Keratinocyte (primary cell): ENCODE measurements at regions not wholly inside any gene's neighbourhood (a gene's known extent, or its start where the extent isn't known, plus 50 kb on each side); places are given as distances from the start of the nearest gene placed in this dataset.

Source experiments
- DNase-seq: peaks from one replicate; pipeline ENCODE4 v3.0.0-alpha.2; 2011; ENCODE audit warnings: low read depth, missing footprints, low spot score
- FAIRE-seq: peaks from 2 replicates; lab custom pipeline; 2011; peaks lifted over from hg19 to GRCh38; lab: Jason Lieb, UNC
- H2AFZ ChIP-seq: 2 replicates; pipeline ENCODE4 v1.6.0; 2012; ENCODE audit warnings: low read length, control low read depth, inconsistent platforms; ENCODE audit not compliant: control insufficient read depth
- H3K27ac ChIP-seq: 2 replicates; pipeline ENCODE4 v1.5.1; 2011; ENCODE audit warnings: low read length; ENCODE audit not compliant: control insufficient read depth, insufficient read depth
- H3K27me3 ChIP-seq: 3 replicates; pipeline ENCODE4 v1.6.0; 2011; ENCODE audit warnings: low read length; ENCODE audit not compliant: control insufficient read depth, insufficient read depth; ENCODE audit errors: extremely low read depth
- H3K36me3 ChIP-seq, 2 experiments: 2 replicates in 1 of 2; 3 replicates in 1 of 2; pipeline ENCODE4 v1.5.1; 2011; ENCODE audit warnings: low read length in 2 of 2, mild to moderate bottlenecking in 1 of 2; ENCODE audit not compliant: control insufficient read depth in 2 of 2, insufficient read depth in 2 of 2; ENCODE audit errors: extremely low read depth in 1 of 2
- H3K4me1 ChIP-seq: 3 replicates; pipeline ENCODE4 v1.5.1; 2011; ENCODE audit warnings: low read length; ENCODE audit not compliant: control insufficient read depth, insufficient read depth; ENCODE audit errors: extremely low read depth
- H3K4me2 ChIP-seq: 3 replicates; pipeline ENCODE4 v1.6.0; 2011; ENCODE audit warnings: low read depth, low read length; ENCODE audit not compliant: control insufficient read depth, insufficient read depth; ENCODE audit errors: extremely low read depth
- H3K4me3 ChIP-seq, 3 experiments: fragments of 200-600 bp in 1 of 3; sonication (generic) in 1 of 3; 2 replicates in 2 of 3; 3 replicates in 1 of 3; pipeline ENCODE4 v1.5.1; 2011 to 2016; ENCODE audit warnings: low read length in 3 of 3, mild to moderate bottlenecking in 3 of 3, control low read depth in 2 of 3, inconsistent platforms in 1 of 3, low read depth in 1 of 3, mixed read lengths in 1 of 3, mixed run types in 1 of 3, moderate library complexity in 1 of 3; ENCODE audit not compliant: control insufficient read depth in 2 of 3, insufficient read depth in 2 of 3; ENCODE audit errors: extremely low read depth in 1 of 3
- H3K79me2 ChIP-seq: 2 replicates; pipeline ENCODE4 v1.6.0; 2012; ENCODE audit warnings: low read length; ENCODE audit not compliant: control insufficient read depth, insufficient read depth
- H3K9ac ChIP-seq: 3 replicates; pipeline ENCODE4 v1.6.0; 2011; ENCODE audit warnings: low read length; ENCODE audit not compliant: control insufficient read depth, insufficient read depth; ENCODE audit errors: extremely low read depth
- H3K9me1 ChIP-seq: 3 replicates; pipeline ENCODE4 v1.6.0; 2011; ENCODE audit warnings: low read length; ENCODE audit not compliant: control insufficient read depth, insufficient read depth; ENCODE audit errors: extremely low read depth
- H3K9me3 ChIP-seq: 2 replicates; pipeline ENCODE4 v1.5.1; 2012; ENCODE audit warnings: low read depth, low read length; ENCODE audit not compliant: control insufficient read depth
- H4K20me1 ChIP-seq: 3 replicates; pipeline ENCODE4 v1.6.0; 2011; ENCODE audit warnings: low read length; ENCODE audit not compliant: control insufficient read depth, insufficient read depth; ENCODE audit errors: extremely low read depth
- CTCF ChIP-seq, 3 experiments: IDR thresholded peaks in 1 of 3; conservative IDR thresholded peaks in 1 of 3; optimal IDR thresholded peaks in 1 of 3; 2 replicates in 2 of 3; 3 replicates in 1 of 3; pipeline versions ENCODE3 to v1.5.1; 2011; ENCODE audit warnings: low read length in 3 of 3, mild to moderate bottlenecking in 3 of 3, moderate library complexity in 2 of 3, control low read depth in 1 of 3, inconsistent platforms in 1 of 3; ENCODE audit not compliant: insufficient read depth in 2 of 3; ENCODE audit errors: extremely low read depth in 1 of 3
- EZH2 ChIP-seq: IDR thresholded peaks from one replicate; pipeline ENCODE4 v1.6.1; 2012; ENCODE audit warnings: inconsistent platforms, mild to moderate bottlenecking, low read length, moderate library complexity
- dilution Hi-C: fragments of 300-500 bp; cut with MboI; formaldehyde crosslinking; loops from one replicate; pipeline ENCODE4 v1.7.0; 2020; ENCODE audit warnings: low sequenced_read_pairs; ENCODE audit not compliant: extremely low pct_ligation_motif_present

- no peak for FAIRE-seq
- dilution Hi-C loops = no loop called here
Measured at GRCh38 chrX:137667776-137668175, 101.8 kb downstream of the ZIC3 start.

GRCh38 chrX:137684591-137684990 is 118.7 kb downstream of the ZIC3 start:
- Histone ChIP-seq H3K27me3 (no peaks in the 10 kb centered on the region), H2AFZ (no peak overlapping the region), H3K9me1 (no peaks in the 10 kb centered on the region), H3K9ac (no peak overlapping the region), H3K27ac (no peak overlapping the region), H3K4me1 (no peaks in the 10 kb centered on the region), H4K20me1 (no peaks in the 10 kb centered on the region), H3K36me3 (no peaks in the 10 kb centered on the region), H3K79me2 (no peaks in the 10 kb centered on the region), H3K4me2 (no peak overlapping the region), H3K4me3 (no peak overlapping the region), H3K9me3 (no peaks in the 10 kb centered on the region)
- FAIRE-seq (no peak), DNase-seq (no peak)
- dilution Hi-C loops = no loop called here
- TF ChIP-seq EZH2 (no peak), CTCF (optimal IDR thresholded peaks at IDR 0.05 in 1 of 3, IDR thresholded peaks at IDR 0.05 in 1 of 3, conservative IDR thresholded peaks at IDR 0.05 in 1 of 3; ENCODE audit: extremely low read depth in 1 of 3, insufficient read depth in 2 of 3, low read length in 3 of 3) (no peak)

More at GRCh38 chrX:137667776-137668175, 101.8 kb downstream of the ZIC3 start:
- no peaks in the 10 kb centered on the region for H3K9me3 ChIP-seq
- no peaks in the 10 kb centered on the region for H3K9me1 ChIP-seq
- no peak overlapping the region for H3K9ac ChIP-seq
- no peak overlapping the region for H3K27ac ChIP-seq
- no peaks in the 10 kb centered on the region for H3K79me2 ChIP-seq
- no peak overlapping the region for H2AFZ ChIP-seq
- no peaks in the 10 kb centered on the region for H4K20me1 ChIP-seq
- TF ChIP-seq EZH2 (no peak), CTCF (optimal IDR thresholded peaks at IDR 0.05 in 1 of 3, IDR thresholded peaks at IDR 0.05 in 1 of 3, conservative IDR thresholded peaks at IDR 0.05 in 1 of 3; ENCODE audit: extremely low read depth in 1 of 3, insufficient read depth in 2 of 3, low read length in 3 of 3) (no peak)
- H3K36me3 ChIP-seq = no peaks in the 10 kb centered on the region
- H3K4me3 ChIP-seq = no peak overlapping the region
- no peaks in the 10 kb centered on the region for H3K4me1 ChIP-seq
- no peak for DNase-seq
- no peak overlapping the region for H3K4me2 ChIP-seq
- H3K27me3 ChIP-seq = no peaks in the 10 kb centered on the region
